Trophoblast cell (in vitro differentiated cells and primary cell): ENCODE measurements at regions not wholly inside any gene's neighbourhood (a gene's known extent, or its start where the extent isn't known, plus 50 kb on each side); places are given as distances from the start of the nearest gene placed in this dataset.

Experiments
- DNase-seq, 2 donors: peaks; one replicate each; pipeline ENCODE4 v3.0.0-alpha.2; 2016
- H2AFZ ChIP-seq: 2 replicates; pipeline ENCODE4 v1.6.1; 2013; ENCODE audit warnings: low read length, moderate library complexity, mild to moderate bottlenecking; ENCODE audit not compliant: insufficient read depth, poor library complexity
- H2AK5ac ChIP-seq: 2 replicates; pipeline ENCODE4 v1.6.1; 2013; ENCODE audit warnings: mild to moderate bottlenecking, low read length
- H2BK120ac ChIP-seq: 2 replicates; pipeline ENCODE4 v1.6.1; 2013; ENCODE audit warnings: low read length, mild to moderate bottlenecking, moderate library complexity; ENCODE audit not compliant: insufficient read depth, poor library complexity
- H2BK12ac ChIP-seq: 2 replicates; pipeline ENCODE4 v1.6.1; 2013; ENCODE audit warnings: mild to moderate bottlenecking, low read length, moderate library complexity
- H2BK5ac ChIP-seq: 2 replicates; pipeline ENCODE4 v1.6.1; 2013; ENCODE audit warnings: low read length, low read depth, moderate library complexity, mild to moderate bottlenecking; ENCODE audit not compliant: poor library complexity
- H3K14ac ChIP-seq: 2 replicates; pipeline ENCODE4 v1.6.1; 2013; ENCODE audit warnings: mild to moderate bottlenecking, low read length
- H3K18ac ChIP-seq: 2 replicates; pipeline ENCODE4 v1.6.1; 2013; ENCODE audit warnings: mild to moderate bottlenecking, low read length
- H3K23ac ChIP-seq: 2 replicates; pipeline ENCODE4 v1.6.1; 2013; ENCODE audit warnings: low read length
- H3K27ac ChIP-seq: 2 replicates; pipeline ENCODE4 v1.5.1; 2013; ENCODE audit warnings: low read depth, mild to moderate bottlenecking, inconsistent platforms, low read length, moderate library complexity
- H3K27me3 ChIP-seq: 2 replicates; pipeline ENCODE4 v1.6.1; 2013; ENCODE audit warnings: inconsistent platforms, mild to moderate bottlenecking, low read length, moderate library complexity; ENCODE audit not compliant: insufficient read depth
- H3K36me3 ChIP-seq, 2 experiments: 1 replicate in 1 of 2; 2 replicates in 1 of 2; pipeline ENCODE4 v1.6.1; 2013; ENCODE audit warnings: low read length in 2 of 2, mild to moderate bottlenecking in 2 of 2, moderate library complexity in 1 of 2; ENCODE audit not compliant: insufficient read depth in 2 of 2, control insufficient read depth in 1 of 2
- H3K4ac ChIP-seq: 2 replicates; pipeline ENCODE4 v1.6.1; 2013; ENCODE audit warnings: low read depth, mild to moderate bottlenecking, low read length, moderate library complexity
- H3K4me1 ChIP-seq, 2 experiments: 1 replicate in 1 of 2; 2 replicates in 1 of 2; pipeline ENCODE4 v1.6.1; 2013; ENCODE audit warnings: low read length in 2 of 2, mild to moderate bottlenecking in 2 of 2, moderate library complexity in 1 of 2; ENCODE audit not compliant: insufficient read depth in 2 of 2, control insufficient read depth in 1 of 2
- H3K4me2 ChIP-seq: 2 replicates; pipeline ENCODE4 v1.6.1; 2013; ENCODE audit warnings: inconsistent platforms, mild to moderate bottlenecking, low read length, moderate library complexity
- H3K4me3 ChIP-seq: 2 replicates; pipeline ENCODE4 v1.5.1; 2013; ENCODE audit warnings: mild to moderate bottlenecking, low read depth, low read length, inconsistent platforms
- H3K79me1 ChIP-seq: one replicate; pipeline ENCODE4 v1.6.1; 2013; ENCODE audit warnings: low read length
- H3K79me2 ChIP-seq: 2 replicates; pipeline ENCODE4 v1.6.1; 2013; ENCODE audit warnings: low read length, mild to moderate bottlenecking; ENCODE audit not compliant: control insufficient read depth, insufficient read depth, poor library complexity
- H3K9ac ChIP-seq: 2 replicates; pipeline ENCODE4 v1.6.1; 2013; ENCODE audit warnings: mild to moderate bottlenecking, low read length
- H3K9me3 ChIP-seq: 2 replicates; pipeline ENCODE4 v1.6.1; 2013; ENCODE audit warnings: low read depth, mild to moderate bottlenecking, control low read depth, inconsistent platforms, low read length; ENCODE audit not compliant: insufficient read depth
- H4K12ac ChIP-seq: 2 replicates; pipeline ENCODE4 v1.6.1; 2013; ENCODE audit warnings: low read depth, mild to moderate bottlenecking, low read length, moderate library complexity
- H4K8ac ChIP-seq: 2 replicates; pipeline ENCODE4 v1.6.1; 2013; ENCODE audit warnings: low read depth, mild to moderate bottlenecking, low read length, moderate library complexity
- H4K91ac ChIP-seq: one replicate; pipeline ENCODE4 v1.6.1; 2013; ENCODE audit warnings: low read depth, mild to moderate bottlenecking, low read length, moderate library complexity
- WGBS: extraction: QIAGEN DNeasy Blood & Tissue Kit; methylation state at CpG from one replicate; pipeline ENCODE4 v1.1.7; 2013; ENCODE audit warnings: missing lambda C conversion rate; ENCODE audit not compliant: insufficient read length, insufficient coverage; ENCODE audit errors: extremely low coverage; 5-methylcytosine and 5-hydroxymethylcytosine counted together

GRCh38 chr6:19712998-19713397 lies 124.2 kb upstream of the ID4 start:
- Histone ChIP-seq H3K9ac (no peak overlapping the region), H3K36me3 (no peaks in the 10 kb centered on the region), H3K23ac (no peak overlapping the region), H2BK5ac (no peak overlapping the region), H3K79me2 (no peaks in the 10 kb centered on the region), H3K14ac (no peak overlapping the region), H3K9me3 (no peaks in the 10 kb centered on the region), H2AK5ac (no peak overlapping the region), H4K91ac (no peak overlapping the region), H3K79me1 (no peaks in the 10 kb centered on the region), H4K8ac (no peak overlapping the region), H4K12ac (no peak overlapping the region), H3K27ac (no peak overlapping the region), H3K18ac (no peak overlapping the region), H3K4ac (no peak overlapping the region), H2BK120ac (no peak overlapping the region), H3K4me2 (no peak overlapping the region), H3K4me3 (no peak overlapping the region), H2AFZ (no peak overlapping the region), H2BK12ac (no peak overlapping the region), H3K27me3 (no peaks in the 10 kb centered on the region), H3K4me1 (no peaks in the 10 kb centered on the region)
- no CpG with 5 or more reads among the region's 1 CpG for WGBS
- no peak for DNase-seq

GRCh38 chr6:19713411-19713810 lies 123.8 kb upstream of the ID4 start:
- H3K27me3 ChIP-seq: no peaks in the 10 kb centered on the region
- H3K23ac ChIP-seq: no peak overlapping the region
- WGBS: no CpG with 5 or more reads among the region's 4 CpGs
- H3K9ac ChIP-seq: no peak overlapping the region
- H4K12ac ChIP-seq: no peak overlapping the region
- no peak for DNase-seq
- H3K79me1 ChIP-seq: no peaks in the 10 kb centered on the region
- no peaks in the 10 kb centered on the region for H3K9me3 ChIP-seq
- no peak overlapping the region for H4K8ac ChIP-seq
- H3K4me1 ChIP-seq: no peaks in the 10 kb centered on the region
- no peak overlapping the region for H3K14ac ChIP-seq
- H3K36me3 ChIP-seq: no peaks in the 10 kb centered on the region
- no peaks in the 10 kb centered on the region for H3K79me2 ChIP-seq
- no peak overlapping the region for H4K91ac ChIP-seq
- H2BK5ac ChIP-seq: no peak overlapping the region
- H3K27ac ChIP-seq: no peak overlapping the region
- H3K4ac ChIP-seq: no peak overlapping the region
- H3K4me2 ChIP-seq: no peak overlapping the region
- H3K18ac ChIP-seq: no peak overlapping the region
- H3K4me3 ChIP-seq: no peak overlapping the region
- H2BK12ac ChIP-seq: no peak overlapping the region
- H2AK5ac ChIP-seq: no peak overlapping the region
- no peak overlapping the region for H2BK120ac ChIP-seq
- no peak overlapping the region for H2AFZ ChIP-seq

- DNase-seq: no peak
- Histone ChIP-seq H4K8ac (no peak overlapping the region), H3K9ac (no peak overlapping the region), H2BK5ac (no peak overlapping the region), H3K4ac (no peak overlapping the region), H3K9me3 (no peaks in the 10 kb centered on the region), H2AK5ac (no peak overlapping the region), H3K4me1 (no peaks in the 10 kb centered on the region), H3K14ac (no peak overlapping the region), H2BK12ac (no peak overlapping the region), H2AFZ (no peak overlapping the region), H3K27ac (no peak overlapping the region), H3K27me3 (no peaks in the 10 kb centered on the region), H4K91ac (no peak overlapping the region), H3K36me3 (no peaks in the 10 kb centered on the region), H3K23ac (no peak overlapping the region), H3K4me2 (no peak overlapping the region), H3K79me1 (no peaks in the 10 kb centered on the region), H3K18ac (no peak overlapping the region), H2BK120ac (no peak overlapping the region), H3K79me2 (no peaks in the 10 kb centered on the region), H4K12ac (no peak overlapping the region), H3K4me3 (no peak overlapping the region)
- WGBS: no CpG with 5 or more reads among the region's 3 CpGs
Observed at GRCh38 chr6:19713984-19714383, 123.2 kb upstream of the ID4 start.

GRCh38 chr6:19714434-19715166 lies 122.6 kb upstream of the ID4 start:
- H3K4ac ChIP-seq: no peak overlapping the region
- DNase-seq: no peak

More at GRCh38 chr6:19714434-19715166, 122.6 kb upstream of the ID4 start:
- H4K91ac ChIP-seq: no peak overlapping the region
- H3K79me1 ChIP-seq: no peaks in the 10 kb centered on the region
- no peak overlapping the region for H4K8ac ChIP-seq
- H3K14ac ChIP-seq: no peak overlapping the region
- no peaks in the 10 kb centered on the region for H3K27me3 ChIP-seq
- no peak overlapping the region for H3K18ac ChIP-seq
- H3K4me2 ChIP-seq: no peak overlapping the region
- H2AK5ac ChIP-seq: no peak overlapping the region
- no peaks in the 10 kb centered on the region for H3K9me3 ChIP-seq
- no peak overlapping the region for H2BK12ac ChIP-seq
- no peak overlapping the region for H2BK5ac ChIP-seq
- no CpG with 5 or more reads among the region's 5 CpGs for WGBS
- no peak overlapping the region for H3K23ac ChIP-seq
- H2BK120ac ChIP-seq: no peak overlapping the region
- H3K4me3 ChIP-seq: no peak overlapping the region
- no peaks in the 10 kb centered on the region for H3K36me3 ChIP-seq
- H3K9ac ChIP-seq: no peak overlapping the region
- H4K12ac ChIP-seq: no peak overlapping the region
- no peaks in the 10 kb centered on the region for H3K4me1 ChIP-seq
- H3K27ac ChIP-seq: no peak overlapping the region
- no peaks in the 10 kb centered on the region for H3K79me2 ChIP-seq
- H2AFZ ChIP-seq: no peak overlapping the region
